NCI-H187 (cell line): ENCODE measurements at regions not wholly inside any gene's neighbourhood (a gene's known extent, or its start where the extent isn't known, plus 50 kb on each side); places are given as distances from the start of the nearest gene placed in this dataset.

Experiments
- DNase-seq, 2 experiments: peaks; one replicate each; lab custom pipeline; 2025; lab: John Stamatoyannopoulos, UW

DNA sequence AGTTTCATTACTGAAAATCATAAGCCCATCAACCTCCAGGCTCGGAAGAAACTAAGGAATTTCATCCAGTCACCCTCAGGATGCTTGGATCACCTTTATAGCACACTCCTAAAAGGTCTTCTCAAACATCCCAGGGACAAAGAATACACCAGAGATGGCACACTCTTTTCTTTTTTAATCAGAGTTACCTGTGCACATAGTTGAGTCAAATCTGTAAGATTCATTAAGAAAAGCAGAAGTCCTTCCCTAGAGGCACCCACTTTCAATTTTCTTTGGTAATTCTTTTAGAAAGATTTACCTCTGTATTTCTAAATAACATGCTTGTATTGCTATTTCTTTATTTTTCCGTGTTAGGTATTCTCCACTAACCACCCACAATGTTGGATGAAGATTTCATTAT is 50.6 kb upstream of the IL6 start:
- DNase-seq = no peak

DNA sequence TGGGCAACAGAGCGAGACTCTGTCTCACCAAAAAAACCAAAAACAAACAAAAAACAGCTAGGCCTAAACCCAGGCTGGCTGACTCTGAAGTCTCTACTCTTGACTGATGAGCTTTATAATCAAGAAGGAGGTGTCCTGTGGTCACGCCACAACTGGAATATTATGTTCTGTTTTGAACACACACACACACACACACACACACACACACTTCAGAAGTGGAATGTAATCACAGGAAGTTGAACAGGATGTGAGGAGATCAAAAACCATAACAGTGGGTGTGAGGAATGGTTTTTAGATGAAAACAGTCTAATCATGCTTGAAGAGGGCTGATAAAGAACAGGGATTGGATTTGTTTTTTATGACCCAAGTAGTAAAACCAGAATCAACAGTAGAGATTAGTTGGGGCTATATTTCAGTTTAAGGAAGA is 51.1 kb upstream of the IL6 start:
- DNase-seq = no peak

DNA sequence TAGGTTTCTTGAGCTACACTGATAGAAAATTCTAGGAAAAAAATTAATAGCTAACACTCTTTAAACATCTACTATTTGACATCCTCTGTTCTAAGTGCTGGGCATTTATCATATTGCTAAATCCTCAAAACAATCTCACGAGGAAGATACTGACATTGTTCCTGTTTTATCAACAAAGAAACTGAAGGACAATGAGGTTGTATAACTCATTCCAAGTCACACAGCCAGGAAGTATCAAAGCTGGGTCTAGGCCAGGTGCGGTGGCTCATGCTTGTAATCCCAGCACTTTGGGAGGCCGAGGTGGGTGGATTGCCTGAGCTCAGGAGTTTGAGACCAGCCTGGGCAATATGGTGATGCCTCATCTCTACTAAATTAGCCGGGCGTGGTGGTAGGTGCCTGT is 51.6 kb upstream of the IL6 start:
- DNase-seq = no peak

DNA sequence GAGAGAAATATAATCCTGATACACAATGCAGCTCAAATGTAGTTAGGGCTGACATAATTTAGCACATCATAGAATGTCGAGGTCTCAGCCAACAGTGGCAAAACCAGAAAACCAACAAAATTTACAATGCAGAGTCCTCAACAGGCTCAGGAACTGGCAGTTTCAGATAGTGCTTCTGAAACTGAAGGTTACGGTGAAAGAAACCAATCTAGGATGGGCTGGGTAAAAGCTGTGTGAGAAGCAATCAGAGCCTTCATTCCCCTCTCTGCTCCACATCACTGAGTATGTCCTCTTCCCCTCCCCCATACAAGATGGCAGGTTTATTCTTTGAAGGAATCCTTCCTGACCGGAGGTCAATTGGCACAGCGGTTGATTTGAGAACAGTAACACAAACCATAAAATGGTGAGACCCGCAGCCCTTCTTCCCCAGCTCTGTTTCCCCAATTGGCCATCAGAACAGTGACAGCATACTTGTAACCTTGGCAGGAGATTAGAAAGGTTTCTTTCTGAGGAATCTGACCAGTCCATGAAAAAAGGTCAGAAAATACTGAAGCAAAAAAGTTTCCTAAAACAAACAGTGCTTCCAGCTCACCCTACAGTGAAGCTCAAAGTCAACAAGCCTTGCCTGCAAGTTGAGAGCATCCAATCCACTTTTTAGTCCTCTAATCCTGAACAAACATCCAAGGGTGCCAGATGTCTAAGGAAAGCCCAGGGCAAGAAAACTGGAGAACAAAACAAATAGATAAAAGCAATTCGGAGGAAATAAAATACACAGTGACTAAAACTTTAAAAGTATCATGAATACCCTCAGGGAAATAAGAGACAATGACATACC is 53.9 kb upstream of the IL6 start:
- DNase-seq = no peak

DNA sequence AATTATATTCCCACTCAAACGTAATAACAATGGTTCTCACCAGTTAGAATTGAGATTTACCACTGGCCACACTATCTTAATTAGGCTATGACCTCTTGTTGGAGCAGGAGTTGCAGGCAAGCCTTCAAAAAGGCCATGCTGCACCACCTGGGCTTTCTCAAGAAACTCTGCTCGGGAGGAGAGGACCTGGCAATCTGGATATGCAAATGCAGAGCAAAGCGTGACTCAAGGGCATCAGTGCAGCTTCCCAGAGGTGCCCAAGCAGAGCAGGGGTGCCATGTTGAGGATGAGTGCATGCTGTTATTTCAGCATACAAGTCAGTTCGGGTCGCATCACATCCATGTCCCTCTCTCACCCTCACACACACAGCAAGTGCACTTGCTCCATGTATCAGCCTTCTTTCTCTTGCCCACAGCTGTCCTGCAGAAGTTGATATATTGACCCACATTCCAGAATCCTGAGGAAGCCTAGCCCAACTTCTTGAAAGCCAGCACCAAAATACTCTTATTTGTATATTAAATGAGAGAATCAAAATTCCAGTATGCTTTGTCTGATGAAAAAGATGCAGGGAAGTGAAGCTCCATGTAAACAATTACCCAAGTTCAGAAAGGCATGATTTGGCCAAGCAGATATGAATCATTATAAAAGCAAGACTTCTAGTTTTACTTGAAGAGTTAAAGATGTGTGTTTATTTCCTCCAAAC is 55.7 kb upstream of the IL6 start:
- no peak for DNase-seq

DNA sequence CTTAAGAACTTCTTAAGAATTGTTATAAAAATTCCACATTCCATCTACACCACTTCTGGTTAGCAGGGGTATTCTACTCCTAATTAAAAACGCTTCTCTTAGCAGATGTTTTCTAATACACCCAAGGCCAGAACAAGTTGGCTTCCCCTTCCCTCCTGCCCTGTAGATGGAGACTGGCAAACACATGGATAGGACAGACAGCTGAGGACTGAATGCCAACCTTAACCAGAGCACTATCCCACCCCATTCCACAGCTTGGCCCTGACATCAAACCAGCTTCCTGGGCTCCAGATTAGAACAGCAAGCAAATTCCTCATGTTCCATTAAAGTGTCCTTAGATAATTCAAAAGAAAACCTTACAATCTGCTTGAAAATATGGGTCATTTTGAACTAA is 56.6 kb upstream of the IL6 start:
- no peak for DNase-seq

DNA sequence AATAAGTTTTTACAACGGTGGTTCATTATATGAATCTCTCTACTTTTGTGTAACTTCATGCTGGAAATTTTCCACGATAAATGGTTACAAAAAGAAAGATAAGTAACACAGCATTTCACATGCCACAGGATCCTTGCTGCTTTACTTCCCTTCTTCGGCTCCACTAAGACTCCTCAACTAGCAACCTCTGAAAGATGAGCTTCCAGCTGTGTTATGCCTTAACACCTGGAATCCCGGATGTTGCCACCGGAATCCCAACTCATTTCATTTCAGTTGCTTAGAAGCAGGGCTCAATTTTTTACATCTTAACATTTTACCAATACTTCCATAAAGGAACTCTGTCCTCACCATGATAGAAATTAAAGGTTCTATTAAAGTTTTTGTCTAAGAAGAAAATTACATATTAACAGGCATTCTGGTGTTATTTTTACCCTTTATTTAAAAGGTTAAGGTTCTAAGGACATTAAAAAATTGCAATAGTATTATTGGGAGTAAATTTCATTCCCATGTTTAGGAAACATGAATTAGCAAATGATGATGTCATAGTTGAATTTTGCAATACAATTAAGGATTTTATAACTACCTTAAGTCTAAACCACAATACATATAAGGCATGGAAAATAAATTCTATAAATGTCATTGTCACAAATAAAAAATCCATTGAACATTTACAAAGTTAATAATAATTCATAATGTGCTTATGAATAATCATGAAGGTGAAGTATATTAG is 57.1 kb upstream of the IL6 start:
- DNase-seq = no peak

DNA sequence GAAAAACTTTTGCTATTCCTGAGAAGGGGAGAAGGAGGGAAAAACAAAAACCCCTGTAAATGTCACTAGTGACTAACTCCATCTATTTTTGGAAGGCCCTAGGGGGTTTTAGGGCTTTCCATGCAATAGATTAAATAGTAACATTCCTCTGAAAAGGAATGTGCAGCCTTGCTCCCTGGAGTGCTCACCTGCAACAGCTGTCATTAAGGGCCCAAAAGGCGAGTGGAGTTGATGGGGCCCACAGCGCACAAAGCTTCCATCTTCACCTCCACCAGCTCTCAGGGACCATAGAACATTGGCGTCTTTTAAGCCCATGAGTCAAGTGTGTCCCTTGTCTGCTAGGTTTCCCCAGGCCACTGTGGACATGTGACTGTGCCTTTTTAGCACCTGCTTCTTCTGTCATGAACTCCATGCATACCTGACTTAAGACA is 58.0 kb upstream of the IL6 start:
- no peak for DNase-seq

DNA sequence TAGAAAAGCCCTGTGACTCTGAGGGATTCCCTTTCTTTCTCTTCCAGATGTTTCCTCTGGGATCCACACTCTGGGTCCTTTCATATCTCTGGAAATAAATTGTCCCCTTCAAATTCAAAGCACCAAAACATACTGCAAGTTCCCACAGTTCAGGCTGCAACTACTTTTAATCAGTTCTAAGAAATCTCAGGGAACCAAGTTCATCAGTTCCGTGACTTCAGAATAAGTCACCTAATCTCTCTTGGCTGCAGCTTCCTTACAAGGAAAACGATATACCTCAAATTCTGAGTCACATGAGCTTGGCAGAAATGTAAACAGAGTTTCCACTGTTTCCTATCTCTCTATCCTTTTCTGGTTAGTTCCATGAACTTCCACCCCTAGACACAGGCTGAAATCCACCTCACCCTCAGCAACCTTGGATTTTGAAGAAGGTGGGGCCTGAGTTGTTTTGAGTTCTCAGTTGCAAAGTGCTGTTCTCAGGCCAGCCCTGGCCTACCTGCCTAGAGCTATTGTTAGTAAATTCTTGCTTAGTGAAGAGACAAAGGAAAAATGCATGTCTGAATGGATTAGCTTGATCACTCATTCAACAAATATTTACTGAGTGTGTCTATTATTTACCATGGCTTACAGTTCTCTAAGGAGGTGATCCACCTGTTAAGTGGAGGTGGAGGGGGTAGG is 59.3 kb upstream of the IL6 start:
- no peak for DNase-seq

DNA sequence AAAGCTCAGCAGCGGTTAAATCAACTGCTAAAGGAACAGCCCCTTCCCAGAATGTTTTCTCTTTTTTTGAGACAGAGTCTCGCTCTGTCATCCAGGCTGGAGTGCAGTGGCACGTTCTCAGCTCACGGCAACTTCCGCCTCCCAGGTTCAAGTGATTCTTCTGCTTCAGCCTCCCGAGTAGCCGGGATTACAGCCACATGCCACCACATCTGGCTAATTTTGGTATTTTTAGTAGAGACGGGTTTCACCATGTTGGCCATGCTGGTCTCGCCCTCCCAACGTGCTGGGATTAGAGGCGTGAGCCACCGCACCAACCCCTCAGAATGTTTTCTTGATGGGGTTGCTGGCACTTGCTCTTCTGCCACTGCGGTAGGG is 59.8 kb upstream of the IL6 start:
- DNase-seq = no peak

DNA sequence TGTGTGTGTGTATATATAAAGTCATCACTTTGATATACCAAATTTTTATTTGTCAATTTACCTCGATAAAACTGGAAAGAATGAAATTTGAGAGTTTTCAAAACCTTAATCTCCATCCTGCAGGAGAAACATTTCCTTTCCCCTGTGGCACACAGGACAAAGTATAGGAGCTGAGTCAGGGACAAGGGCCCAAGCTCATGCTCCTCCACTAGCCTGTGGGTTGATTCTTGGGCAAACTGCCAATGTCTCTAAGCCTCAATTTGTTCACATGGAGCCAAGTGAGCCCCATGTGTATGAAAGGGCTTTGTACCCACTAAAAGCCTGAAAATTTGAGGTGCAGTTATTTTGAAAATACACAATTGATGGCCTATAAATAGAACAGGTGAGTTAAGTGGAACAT is 60.3 kb upstream of the IL6 start:
- DNase-seq = no peak

DNA sequence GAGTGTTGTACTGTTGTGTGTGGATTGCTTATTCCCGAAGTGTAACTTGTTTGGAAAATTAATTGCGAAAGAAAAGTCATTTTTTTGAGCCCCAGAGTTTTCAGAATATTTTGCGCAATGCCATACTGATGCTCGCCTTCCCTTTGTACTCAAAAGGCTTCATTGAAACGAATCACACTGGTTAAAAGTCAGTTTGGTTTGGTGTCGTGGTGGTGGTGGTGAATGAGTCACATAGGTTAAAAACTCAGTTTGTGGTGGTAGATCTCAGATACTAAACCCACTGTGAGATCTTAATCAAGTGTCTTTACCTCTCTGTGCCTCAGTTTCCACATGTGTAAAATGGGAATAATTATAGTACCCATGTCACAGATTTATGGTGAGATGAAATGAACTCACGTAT is 61.1 kb upstream of the IL6 start:
- DNase-seq = no peak

DNA sequence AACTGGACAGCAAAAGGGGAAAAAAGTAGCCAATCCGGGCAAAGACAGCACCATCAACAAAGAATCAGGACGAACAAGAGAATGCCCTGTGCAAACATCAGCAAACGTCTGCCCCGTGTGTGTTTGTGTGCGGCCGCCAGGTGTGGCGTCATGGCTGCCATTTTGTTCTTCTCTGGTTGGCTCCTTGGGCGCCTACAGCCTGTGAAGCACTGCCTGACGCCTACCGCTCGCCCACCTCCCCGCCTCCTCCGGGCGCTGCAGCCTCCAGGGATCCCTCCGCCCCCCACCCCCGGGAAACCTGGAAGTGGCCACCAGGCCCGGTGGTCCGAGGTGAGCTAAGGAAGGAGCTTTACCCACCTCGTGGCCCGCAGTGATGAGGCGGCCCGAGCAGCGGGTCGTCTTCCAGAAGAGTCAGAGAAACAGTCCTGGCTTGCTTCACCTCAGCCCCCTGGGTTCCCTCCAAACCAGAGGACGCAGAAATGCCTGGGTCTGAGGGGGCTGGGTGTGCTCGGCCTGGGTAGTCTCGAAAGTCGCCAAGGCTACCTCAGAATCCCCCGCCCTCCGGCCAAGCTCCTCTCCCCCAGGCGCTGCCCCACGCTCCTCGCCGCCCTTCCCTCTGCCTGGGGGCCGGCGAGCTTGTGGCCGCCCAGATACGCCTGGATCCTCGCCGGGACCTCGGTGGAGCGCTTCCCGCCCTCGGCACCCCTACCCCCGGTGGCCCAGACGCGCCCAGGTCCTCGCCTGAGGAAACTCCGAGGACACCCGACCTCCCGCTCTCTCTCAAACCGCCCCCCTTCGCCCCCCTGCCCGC is 61.8 kb upstream of the IL6 start:
- no peak for DNase-seq

DNA sequence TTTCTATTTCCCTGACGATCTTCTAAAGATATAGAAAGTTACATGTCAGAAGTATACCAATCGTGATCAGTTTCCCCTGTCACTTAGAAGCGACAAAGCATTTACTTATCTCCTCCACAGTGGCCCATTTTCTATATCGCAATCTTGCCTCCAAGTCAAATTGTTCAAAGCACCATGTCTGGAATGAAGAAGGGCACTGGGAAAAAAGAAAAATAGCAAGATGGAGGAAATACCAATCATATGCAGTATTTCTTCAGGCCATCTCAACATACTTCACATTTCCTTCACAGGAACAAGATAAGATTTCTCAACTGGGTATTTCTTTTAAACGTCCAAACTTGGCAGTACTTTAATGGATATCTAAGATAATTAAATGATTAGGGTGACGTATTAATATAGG is 63.3 kb upstream of the IL6 start:
- no peak for DNase-seq

DNA sequence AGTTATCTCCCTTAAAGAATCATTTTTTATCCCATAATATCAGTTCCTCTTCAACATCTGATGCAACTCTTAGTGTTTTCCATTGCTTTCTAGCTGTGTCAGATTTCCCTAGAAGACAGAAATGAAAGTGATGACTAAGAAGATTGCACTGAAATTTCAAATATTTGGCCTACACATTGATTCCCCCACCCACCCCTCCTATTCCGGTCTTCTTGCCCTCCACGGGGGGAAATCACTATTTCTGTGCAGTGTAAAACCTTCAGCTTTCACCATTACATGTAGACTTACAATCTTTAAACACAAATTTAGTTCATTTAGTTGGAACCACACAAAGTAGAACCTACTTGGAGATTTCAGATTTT is 63.7 kb upstream of the IL6 start:
- DNase-seq = no peak

DNA sequence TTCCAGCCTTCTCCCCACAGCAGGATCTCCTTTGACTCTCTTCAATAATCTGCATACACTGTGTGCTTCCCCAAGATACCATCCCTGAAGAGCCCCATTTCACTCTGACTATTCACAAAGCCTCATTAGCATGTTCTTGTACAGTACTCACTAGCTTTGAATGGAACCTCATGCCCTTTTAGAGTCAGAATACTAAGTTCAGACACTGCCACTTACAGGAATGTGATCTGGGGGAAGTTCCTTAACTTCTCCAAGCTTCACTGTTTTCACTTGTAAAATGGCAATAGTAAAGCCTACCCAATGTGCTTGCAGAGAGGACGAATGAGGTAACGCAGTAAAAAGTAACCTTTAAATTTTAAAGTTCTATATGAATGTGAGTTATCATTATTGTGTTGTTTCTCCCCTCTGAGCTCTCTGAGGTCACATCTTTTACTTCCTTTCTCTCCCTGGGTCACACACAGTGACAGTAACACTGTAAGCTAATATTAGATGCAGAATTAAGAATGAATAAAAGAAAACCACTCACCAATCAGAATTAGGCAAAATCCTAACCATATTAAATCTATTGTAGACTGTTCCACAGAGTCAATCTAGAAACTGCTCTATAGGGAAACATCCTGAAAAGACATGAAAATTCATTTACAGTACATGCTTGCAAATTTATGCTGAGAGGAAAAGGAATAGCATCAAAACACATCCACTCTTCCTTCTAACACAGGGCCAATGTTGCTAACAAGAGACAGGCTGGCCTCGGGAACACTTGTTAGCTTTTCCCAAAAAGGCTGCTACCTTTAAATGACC is 64.2 kb upstream of the IL6 start:
- DNase-seq = no peak

DNA sequence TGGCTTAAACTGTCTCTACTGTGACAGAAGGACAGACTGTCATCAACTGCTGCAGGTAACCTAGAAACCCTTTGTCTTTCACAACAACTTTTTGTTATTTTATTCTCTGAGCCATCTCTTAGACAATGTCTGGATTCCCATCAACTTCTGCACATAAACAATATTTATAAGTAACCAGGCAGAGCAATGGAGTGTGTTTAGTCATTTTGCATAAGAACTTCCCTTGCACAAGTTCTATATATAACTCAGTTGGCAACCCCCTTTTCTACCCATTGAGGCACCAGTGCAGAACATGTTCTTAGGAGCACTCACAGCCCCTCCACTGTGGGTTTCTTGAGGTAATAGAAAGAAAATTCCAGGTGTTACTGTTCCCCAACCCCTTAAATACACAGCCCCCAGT is 65.0 kb upstream of the IL6 start:
- no peak for DNase-seq

DNA sequence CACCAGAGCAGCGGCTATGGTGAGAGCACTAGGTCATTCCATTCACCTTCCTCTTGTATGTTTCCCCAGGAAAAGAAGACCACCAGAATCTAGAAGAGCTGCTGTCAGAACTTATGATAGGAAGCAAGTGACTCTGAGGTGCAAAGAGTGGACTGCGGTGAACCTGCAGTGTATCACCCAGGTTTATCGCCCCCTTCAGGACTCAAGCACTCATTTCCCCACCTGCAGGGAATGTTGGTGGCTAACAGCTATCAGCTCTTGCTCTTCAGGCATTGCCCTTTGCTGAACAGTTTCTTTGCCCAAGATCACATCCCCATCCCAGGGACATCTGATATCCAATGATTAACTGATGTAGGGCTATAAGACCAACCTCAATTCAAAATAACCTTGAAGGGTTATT is 66.3 kb upstream of the IL6 start:
- DNase-seq = no peak

DNA sequence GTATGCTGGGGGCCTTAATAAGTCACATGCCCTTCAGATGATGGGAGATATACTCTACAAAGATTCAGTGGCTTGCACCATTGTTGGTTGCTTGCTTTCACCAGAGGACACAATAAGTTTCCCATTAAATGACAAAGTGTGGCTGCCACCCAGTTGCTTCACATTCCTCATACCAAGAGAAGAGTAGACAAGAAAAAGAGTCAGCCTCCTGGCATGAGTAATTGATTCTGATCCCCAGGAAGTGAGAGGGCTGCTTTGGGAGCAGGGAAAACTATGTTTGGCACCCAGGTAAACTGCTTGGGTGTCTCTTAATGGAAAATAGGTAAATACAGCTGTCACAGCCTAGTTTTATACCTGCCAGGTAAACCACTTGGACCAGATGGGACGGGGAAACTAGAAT is 66.7 kb upstream of the IL6 start:
- DNase-seq = no peak

DNA sequence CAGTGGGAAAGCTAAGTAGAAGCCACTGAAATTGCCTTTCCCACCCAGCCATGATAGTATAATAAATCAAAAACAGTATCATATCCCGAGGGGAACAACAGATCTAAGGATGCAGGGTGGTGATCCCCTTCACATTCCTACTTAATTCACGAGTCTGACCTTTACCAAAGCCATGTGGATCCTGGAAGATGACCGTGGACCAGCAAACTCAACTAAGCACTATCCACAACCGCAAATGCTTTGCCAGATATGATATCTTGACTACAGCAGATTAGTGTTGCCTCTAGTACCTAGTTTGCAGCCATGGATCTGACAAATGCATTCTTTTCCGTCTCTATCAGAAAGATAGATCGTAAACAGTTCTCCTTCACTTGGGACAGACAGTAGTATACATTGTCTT is 67.3 kb upstream of the IL6 start:
- DNase-seq = no peak

DNA sequence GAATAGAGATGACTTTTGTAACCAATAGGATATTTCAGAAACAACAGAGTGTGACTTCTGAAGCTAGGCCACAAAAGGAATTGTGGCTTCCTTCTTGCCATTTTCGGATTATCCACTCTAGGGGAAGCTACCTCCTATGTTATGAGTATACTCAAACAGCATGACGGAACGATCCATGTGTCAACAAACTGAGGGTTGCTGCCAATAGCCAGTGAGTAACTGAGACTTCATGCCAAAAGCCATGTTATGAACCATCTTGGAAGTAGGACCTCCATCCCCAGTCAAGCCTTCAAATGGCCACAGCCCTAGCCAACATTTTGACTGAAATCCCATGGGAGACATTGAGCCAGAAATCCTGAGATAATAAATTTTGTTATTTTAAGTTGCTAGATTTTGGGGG is 69.0 kb upstream of the IL6 start:
- no peak for DNase-seq
